H9 (cell line): ENCODE measurements at regions not wholly inside any gene's neighbourhood (a gene's known extent, or its start where the extent isn't known, plus 50 kb on each side); places are given as distances from the start of the nearest gene placed in this dataset.

Source experiments
- DNase-seq: peaks from one replicate; pipeline ENCODE4 v3.0.0-alpha.2; 2017
- H2AFZ ChIP-seq: one replicate; pipeline ENCODE4 v1.6.1; 2013; ENCODE audit warnings: mild to moderate bottlenecking, low read length, control low read depth, moderate library complexity
- H2AK5ac ChIP-seq: 2 replicates; pipeline ENCODE4 v1.6.1; 2013; ENCODE audit warnings: low read length, control low read depth, mixed read lengths; ENCODE audit not compliant: insufficient read length
- H2BK120ac ChIP-seq: one replicate; pipeline ENCODE4 v1.6.1; 2013; ENCODE audit warnings: low read depth, mild to moderate bottlenecking, low read length, control low read depth, inconsistent platforms; ENCODE audit not compliant: poor library complexity, severe bottlenecking
- H2BK12ac ChIP-seq: 2 replicates; pipeline ENCODE4 v1.6.1; 2013; ENCODE audit warnings: low read length, control low read depth, mixed read lengths, low read depth; ENCODE audit not compliant: insufficient read length
- H2BK15ac ChIP-seq: 2 replicates; pipeline ENCODE4 v1.6.1; 2013; ENCODE audit warnings: low read depth, low read length, control low read depth
- H2BK20ac ChIP-seq: one replicate; pipeline ENCODE4 v1.6.1; 2013; ENCODE audit warnings: low read depth, mild to moderate bottlenecking, low read length, control low read depth, inconsistent platforms; ENCODE audit not compliant: poor library complexity, severe bottlenecking
- H2BK5ac ChIP-seq: 2 replicates; pipeline ENCODE4 v1.6.1; 2013; ENCODE audit warnings: low read length, control low read depth, mixed read lengths; ENCODE audit not compliant: insufficient read length
- H3K14ac ChIP-seq: 2 replicates; pipeline ENCODE4 v1.6.1; 2013; ENCODE audit warnings: low read length, control low read depth; ENCODE audit not compliant: insufficient read depth
- H3K18ac ChIP-seq: 2 replicates; pipeline ENCODE4 v1.6.1; 2013; ENCODE audit warnings: low read depth, mild to moderate bottlenecking, mixed read lengths, low read length, control low read depth; ENCODE audit not compliant: insufficient read length
- H3K23ac ChIP-seq: 2 replicates; pipeline ENCODE4 v1.6.1; 2013; ENCODE audit warnings: low read length, control low read depth, mixed read lengths, low read depth; ENCODE audit not compliant: insufficient read length
- H3K23me2 ChIP-seq: 2 replicates; pipeline ENCODE4 v1.6.1; 2013; ENCODE audit warnings: low read depth, mild to moderate bottlenecking, mixed read lengths, low read length, control low read depth; ENCODE audit not compliant: insufficient read length, poor library complexity, severe bottlenecking
- H3K27ac ChIP-seq: 2 replicates; pipeline ENCODE4 v1.5.1; 2013; ENCODE audit warnings: low read length, control low read depth, mixed read lengths, low read depth; ENCODE audit not compliant: insufficient read length
- H3K27me3 ChIP-seq: 2 replicates; pipeline ENCODE4 v1.6.1; 2013; ENCODE audit warnings: low read length, control low read depth, inconsistent platforms; ENCODE audit not compliant: insufficient read depth
- H3K4ac ChIP-seq: 2 replicates; pipeline ENCODE4 v1.6.1; 2013; ENCODE audit warnings: low read depth, mild to moderate bottlenecking, control low read depth, inconsistent platforms, low read length, moderate library complexity
- H3K4me1 ChIP-seq: 2 replicates; pipeline ENCODE4 v1.6.1; 2013; ENCODE audit warnings: low read length, control low read depth, inconsistent platforms; ENCODE audit not compliant: insufficient read depth
- H3K4me2 ChIP-seq: 2 replicates; pipeline ENCODE4 v1.6.1; 2013; ENCODE audit warnings: low read length, control low read depth, mixed read lengths; ENCODE audit not compliant: insufficient read length, insufficient read depth
- H3K56ac ChIP-seq: 2 replicates; pipeline ENCODE4 v1.6.1; 2013; ENCODE audit warnings: low read depth, mild to moderate bottlenecking, mixed read lengths, low read length, control low read depth; ENCODE audit not compliant: insufficient read length
- H3K79me1 ChIP-seq: 2 replicates; pipeline ENCODE4 v1.6.1; 2013; ENCODE audit warnings: low read depth, mild to moderate bottlenecking, moderate library complexity, low read length, control low read depth, inconsistent platforms; ENCODE audit not compliant: insufficient read depth, poor library complexity, severe bottlenecking
- H3K79me2 ChIP-seq: 2 replicates; pipeline ENCODE4 v1.6.1; 2013; ENCODE audit warnings: low read length, control low read depth, inconsistent platforms; ENCODE audit not compliant: insufficient read depth
- H3K9ac ChIP-seq: 2 replicates; pipeline ENCODE4 v1.6.1; 2013; ENCODE audit warnings: low read length, control low read depth, mixed read lengths; ENCODE audit not compliant: insufficient read length; ENCODE audit errors: extremely low read depth
- H3K9me3 ChIP-seq: one replicate; pipeline ENCODE4 v1.6.1; 2013; ENCODE audit warnings: low read depth, low read length, inconsistent platforms; ENCODE audit not compliant: control insufficient read depth
- H3T11ph ChIP-seq: one replicate; pipeline ENCODE4 v1.6.1; 2013; ENCODE audit warnings: mild to moderate bottlenecking, low read length, control low read depth, inconsistent platforms
- H4K20me1 ChIP-seq: one replicate; pipeline ENCODE4 v1.6.1; 2013; ENCODE audit not compliant: control insufficient read depth, insufficient read length, insufficient read depth
- H4K5ac ChIP-seq: 2 replicates; pipeline ENCODE4 v1.6.1; 2013; ENCODE audit warnings: low read depth, mild to moderate bottlenecking, mixed read lengths, low read length, control low read depth; ENCODE audit not compliant: insufficient read length
- H4K8ac ChIP-seq: replicated peaks from 2 replicates; pipeline ENCODE4 v1.6.1; 2013; ENCODE audit warnings: low read length, control low read depth, mixed read lengths, low read depth; ENCODE audit not compliant: insufficient read length
- H4K91ac ChIP-seq: 2 replicates; pipeline ENCODE4 v1.6.1; 2013; ENCODE audit warnings: low read depth, mild to moderate bottlenecking, moderate library complexity, mixed read lengths, low read length, control low read depth; ENCODE audit not compliant: insufficient read length
- H3K27ac Mint-ChIP-seq, 3 experiments: 2 replicates in 2 of 3; 3 replicates in 1 of 3; pipeline ENCODE4 v1.8.0; 2020 to 2021; ENCODE audit warnings: mixed read lengths in 3 of 3, mild to moderate bottlenecking in 1 of 3, moderate library complexity in 1 of 3
- H3K27me3 Mint-ChIP-seq: 2 replicates; pipeline ENCODE4 v1.8.0; 2021; ENCODE audit warnings: low read depth, mild to moderate bottlenecking, moderate library complexity, mixed read lengths
- H3K36me3 Mint-ChIP-seq, 3 experiments: 2 replicates in 2 of 3; 3 replicates in 1 of 3; pipeline ENCODE4 v1.8.0; 2020 to 2021; ENCODE audit warnings: low read depth in 3 of 3, mixed read lengths in 3 of 3; ENCODE audit not compliant: insufficient read depth in 1 of 3
- H3K4me1 Mint-ChIP-seq, 2 experiments: 2 replicates each; pipeline ENCODE4 v1.8.0; 2020; ENCODE audit warnings: mixed read lengths in 2 of 2
- H3K4me3 Mint-ChIP-seq, 2 experiments: 2 replicates in 1 of 2; 3 replicates in 1 of 2; pipeline ENCODE4 v1.8.0; 2020 to 2021; ENCODE audit warnings: mild to moderate bottlenecking in 2 of 2, mixed read lengths in 2 of 2, moderate library complexity in 1 of 2
- H3K9me3 Mint-ChIP-seq, 2 experiments: 2 replicates in 1 of 2; 3 replicates in 1 of 2; pipeline ENCODE4 v1.8.0; 2020; ENCODE audit warnings: mild to moderate bottlenecking in 2 of 2, mixed read lengths in 2 of 2, moderate library complexity in 1 of 2
- CTCF ChIP-seq: fragments of 200-600 bp; sonication (generic); conservative IDR thresholded peaks from 3 replicates; pipeline ENCODE4 v1.8.0; 2021; ENCODE audit warnings: antibody characterized with exemption, mild to moderate bottlenecking
- WGBS: extraction: QIAGEN DNeasy Blood & Tissue Kit; methylation state at CpG from one replicate; pipeline ENCODE4 v1.1.7; 2013; ENCODE audit warnings: missing lambda C conversion rate, low lambda C conversion rate, mixed read lengths; ENCODE audit not compliant: insufficient read length; ENCODE audit errors: extremely low coverage; 5-methylcytosine and 5-hydroxymethylcytosine counted together

GRCh38 chr4:3706111-3706511 lies 60.1 kb upstream of the ADRA2C start:
- WGBS: no CpG with 5 or more reads among the region's 10 CpGs
- Histone ChIP-seq H4K5ac (no peak overlapping the region), H3K79me1 (no peaks in the 10 kb centered on the region), H4K91ac (no peak overlapping the region), H3K4me2 (no peak overlapping the region), H3K79me2 (no peaks in the 10 kb centered on the region), H3K23ac (no peak overlapping the region), H3K27ac (no peak overlapping the region), H2BK12ac (no peak overlapping the region), H3T11ph (no peak overlapping the region), H3K56ac (no peak overlapping the region), H2BK20ac (no peak overlapping the region), H3K9me3 (no peaks in the 10 kb centered on the region), H3K4ac (no peak overlapping the region), H3K14ac (no peak overlapping the region; the same call in 1 of the 2 replicates), H3K18ac (no peak overlapping the region), H3K9ac (no peak overlapping the region), H4K8ac (no peak overlapping the region), H2BK120ac (no peak overlapping the region), H2AFZ (no peak overlapping the region), H2AK5ac (no peak overlapping the region), H4K20me1 (no peaks in the 10 kb centered on the region), H3K27me3 (no peaks in the 10 kb centered on the region), H2BK15ac (no peak overlapping the region), H3K4me1 (no peaks in the 10 kb centered on the region), H2BK5ac (no peak overlapping the region), H3K23me2 (no peaks in the 10 kb centered on the region)
- H3K4me3 Mint-ChIP-seq: no peak overlapping the region
- no peaks in the 10 kb centered on the region for H3K9me3 Mint-ChIP-seq
- no peak for DNase-seq
- H3K27me3 Mint-ChIP-seq: peaks cover 30% of the 10 kb centered on the region
- no peak for TF ChIP-seq CTCF
- peaks cover 11 to 24% of the 10 kb centered on the region in 2 experiments for H3K4me1 Mint-ChIP-seq
- no peaks in the 10 kb centered on the region for H3K36me3 Mint-ChIP-seq
- no peak overlapping the region; a peak in 1 of 7 replicates for H3K27ac Mint-ChIP-seq
